Ovary (tissue), 7 donors: ENCODE measurements at regions not wholly inside any gene's neighbourhood (a gene's known extent, or its start where the extent isn't known, plus 50 kb on each side); places are given as distances from the start of the nearest gene placed in this dataset. TPM values are rescaled to one million over a fixed set of nuclear protein-coding genes. Genes with fewer than 3 reads are reported as not detected.

Experiments
- DNase-seq, 5 donors: peaks; one replicate each; pipeline ENCODE4 v3.0.0-alpha.2; 2019 to 2020
- H3K27ac ChIP-seq, 2 donors: fragments of 200-600 bp; one replicate each; pipeline versions ENCODE4 v1.5.1 to v1.8.0; 2019 to 2022
- H3K27me3 ChIP-seq: fragments of 200-600 bp; one replicate; pipeline ENCODE4 v1.8.0; 2022
- H3K36me3 ChIP-seq: fragments of 200-600 bp; sonication (generic); one replicate; pipeline ENCODE4 v1.5.1; 2019
- H3K4me1 ChIP-seq: one replicate; pipeline ENCODE4 v1.8.1; 2013; ENCODE audit warnings: mild to moderate bottlenecking, moderate library complexity; ENCODE audit not compliant: insufficient read depth
- H3K4me3 ChIP-seq: fragments of 200-600 bp; sonication (generic); one replicate; pipeline ENCODE4 v1.5.1; 2017
- H3K9me3 ChIP-seq, 2 donors: fragments of 200-600 bp in 1 of 2; sonication (generic) in 1 of 2; one replicate each; pipeline versions ENCODE4 v1.5.1 to v1.8.1; 2013 to 2019; ENCODE audit warnings: mild to moderate bottlenecking in 1 of 2, moderate library complexity in 1 of 2
- CTCF ChIP-seq, 3 donors: fragments of 450-650 bp in 2 of 3; fragments of 200-600 bp in 1 of 3; IDR thresholded peaks; one replicate each; pipeline versions ENCODE4 v1.5.1 to v1.8.0; 2016 to 2022; ENCODE audit warnings: antibody characterized with exemption in 3 of 3, mild to moderate bottlenecking in 1 of 3
- EP300 ChIP-seq: sonication (generic); formaldehyde crosslinking; IDR thresholded peaks from one replicate; pipeline ENCODE4 v1.6.1; 2017; ENCODE audit warnings: antibody characterized with exemption
- POLR2A ChIP-seq: fragments of 450-650 bp; IDR thresholded peaks from one replicate; pipeline ENCODE4 v1.6.1; 2017; ENCODE audit warnings: antibody characterized with exemption, mild to moderate bottlenecking, moderate library complexity
- WGBS, 3 donors: extraction: QIAGEN DNeasy Blood & Tissue Kit in 1 of 3; methylation state at CpG; one replicate each; pipeline versions ENCODE4 v1.1.5 to v1.1.7; 2013 to 2017; 5-methylcytosine and 5-hydroxymethylcytosine counted together
- intact Hi-C, 4 donors: fragments of 100-400 bp; cut with DNase I; formaldehyde crosslinking; loops; one replicate each; pipeline versions ENCODE4 v1.11.0 to v1.15.1; 2022 to 2023
- small RNA-seq: library from RNA; depleted of rRNA; stranded (forward); fragments of <200 nt; gene quantifications from one replicate; pipeline ENCODE3, GENCODE V24; 2016
- donor health status: DM: no; HTN: no; CAD: no; lungs with moderate emphysema.
- donor health status: DM: no; HTN: no; CAD: no.
- donor health status: Bipolar disorder and iron deficiency.
- donor health status: DM: no; HTN: no; CAD: no.
- donor health status: DM: yes; HTN: yes; CAD: no.

- intact Hi-C loops, result no loop called here
- 63 to 79% (median 71%) methylated on average over 2 of the region's 2 CpGs for WGBS, 3 donors
- no peaks in the 10 kb centered on the region for H3K4me1 ChIP-seq
Measured at GRCh38 chr6:159324596-159324995, 155.4 kb downstream of the FNDC1 start.

More at GRCh38 chr6:159324596-159324995, 155.4 kb downstream of the FNDC1 start:
- TF ChIP-seq CTCF (IDR thresholded peaks at IDR 0.05) (no peak), POLR2A (no peak), EP300 (no peak)
- H3K4me3 ChIP-seq, result no peak overlapping the region
- no peaks in the 10 kb centered on the region for H3K9me3 ChIP-seq
- no peaks in the 10 kb centered on the region for H3K27me3 ChIP-seq
- no peaks in the 10 kb centered on the region for H3K36me3 ChIP-seq
- no peak overlapping the region for H3K27ac ChIP-seq
- DNase-seq, result no peak

Small RNA genes in the stretch of these regions (small RNA-seq; reads per million reads assigned to genes)
- gene AL078604.3, result not detected
